Esophagus muscularis mucosa (tissue), 4 donors: ENCODE measurements at regions not wholly inside any gene's neighbourhood (a gene's known extent, or its start where the extent isn't known, plus 50 kb on each side); places are given as distances from the start of the nearest gene placed in this dataset.

Experiments
- DNase-seq: peaks from one replicate; pipeline ENCODE4 v3.0.0-alpha.2; 2017; ENCODE audit errors: extremely low spot score
- H3K27ac ChIP-seq, 4 donors: fragments of 200-600 bp; sonication (generic); replicated peaks in 1 of 4; 1 replicate in 3 of 4; 2 replicates in 1 of 4; pipeline ENCODE4 v1.5.1; 2016 to 2019; ENCODE audit warnings: mild to moderate bottlenecking in 1 of 4
- H3K27me3 ChIP-seq, 4 donors: fragments of 200-600 bp; sonication (generic); one replicate each; pipeline versions ENCODE4 v1.5.1 to v1.6.0; 2016 to 2019
- H3K36me3 ChIP-seq, 4 donors: fragments of 200-600 bp; sonication (generic); one replicate each; pipeline ENCODE4 v1.5.1; 2016 to 2019
- H3K4me1 ChIP-seq, 4 donors: fragments of 200-600 bp; sonication (generic); one replicate each; pipeline ENCODE4 v1.5.1; 2016 to 2019
- H3K4me3 ChIP-seq, 4 donors: fragments of 200-600 bp; sonication (generic); 1 replicate in 2 of 4; 2 replicates in 2 of 4; pipeline ENCODE4 v1.5.1; 2016 to 2019; ENCODE audit warnings: mild to moderate bottlenecking in 4 of 4, moderate library complexity in 1 of 4
- H3K9me3 ChIP-seq, 4 donors: fragments of 200-600 bp; sonication (generic); 1 replicate in 3 of 4; 2 replicates in 1 of 4; pipeline ENCODE4 v1.5.1; 2016 to 2019
- CTCF ChIP-seq, 3 experiments: fragments of 200-600 bp in 2 of 3; fragments of 450-650 bp in 1 of 3; sonication (generic) in 2 of 3; IDR thresholded peaks; one replicate each; pipeline ENCODE4 v1.5.1; 2017 to 2019; ENCODE audit warnings: antibody characterized with exemption in 3 of 3, mild to moderate bottlenecking in 2 of 3, moderate library complexity in 1 of 3
- EP300 ChIP-seq: sonication (generic); formaldehyde crosslinking; IDR thresholded peaks from one replicate; pipeline ENCODE4 v1.6.1; 2017; ENCODE audit warnings: antibody characterized with exemption
- POLR2A ChIP-seq: fragments of 450-650 bp; IDR thresholded peaks from one replicate; pipeline ENCODE4 v1.6.1; 2017; ENCODE audit warnings: antibody characterized with exemption, moderate library complexity, mild to moderate bottlenecking, low read depth
- POLR2AphosphoS5 ChIP-seq, 2 donors: sonication (generic); formaldehyde crosslinking; IDR thresholded peaks; one replicate each; pipeline ENCODE4 v1.6.1; 2017; ENCODE audit warnings: antibody characterized with exemption in 2 of 2
- WGBS: methylation state at CpG from one replicate; pipeline ENCODE4 v1.1.5; 2018; 5-methylcytosine and 5-hydroxymethylcytosine counted together
- intact Hi-C: fragments of 100-400 bp; cut with DNase I; formaldehyde crosslinking; loops from one replicate; pipeline ENCODE4 v1.15.1; 2023

GRCh38 chr14:22482782-22483553, 106.1 kb downstream of the DAD1 start:
- 81% methylated on average over 6 of the region's 6 CpGs for WGBS
- Histone ChIP-seq H3K4me3 (no peak overlapping the region), H3K36me3 (no peaks in the 10 kb centered on the region), H3K27me3 (peaks cover 0 to 14% (median 0%) of the 10 kb centered on the region in 4 donors), H3K4me1 (peaks cover 6 to 45% (median 21%) of the 10 kb centered on the region in 4 donors), H3K9me3 (no peaks in the 10 kb centered on the region), H3K27ac (no peak overlapping the region)
- intact Hi-C loops, result no loop called here
- no peak for TF ChIP-seq POLR2A
- TF ChIP-seq EP300, result no peak
- no peak for TF ChIP-seq POLR2AphosphoS5 (IDR thresholded peaks at IDR 0.05)
- no peak for TF ChIP-seq CTCF (IDR thresholded peaks at IDR 0.05)
- DNase-seq, result no peak

- H3K4me3 ChIP-seq, result no peak overlapping the region
- intact Hi-C loops, result no loop called here
- peaks cover 0 to 9% (median 0%) of the 10 kb centered on the region in 4 donors for H3K27me3 ChIP-seq
- TF ChIP-seq POLR2AphosphoS5 (IDR thresholded peaks at IDR 0.05) (no peak), EP300 (no peak), POLR2A (no peak), CTCF (IDR thresholded peaks at IDR 0.05) (no peak)
- peaks cover 6 to 42% (median 24%) of the 10 kb centered on the region in 4 donors for H3K4me1 ChIP-seq
- H3K9me3 ChIP-seq, result no peaks in the 10 kb centered on the region
- 65% methylated on average over 8 of the region's 8 CpGs for WGBS
- no peaks in the 10 kb centered on the region for H3K36me3 ChIP-seq
- no peak for DNase-seq
- H3K27ac ChIP-seq, result peak overlapping the region in 2 of 4 donors; percentile 7 to 34
Measured at GRCh38 chr14:22482085-22482694, 106.8 kb downstream of the DAD1 start.

DNA sequence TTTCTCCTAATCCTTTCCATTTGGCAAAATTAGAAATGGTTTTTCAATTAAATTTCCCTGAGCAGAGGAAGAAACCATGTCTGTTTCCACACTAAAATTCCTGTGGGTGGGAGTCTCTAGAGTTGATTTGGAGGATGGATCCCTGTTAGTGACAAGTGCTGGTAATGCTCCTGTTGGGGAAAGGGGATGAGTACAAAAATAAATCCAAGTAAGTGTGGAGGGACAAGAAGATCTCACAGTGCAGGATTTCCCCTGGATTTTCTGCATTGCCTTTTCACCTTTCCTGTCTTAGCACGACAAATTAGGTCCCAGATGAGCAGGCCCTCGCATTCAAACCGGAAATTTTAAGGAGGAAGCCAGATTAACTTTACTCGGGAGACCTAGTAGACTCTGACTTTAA, 107.5 kb downstream of the DAD1 start:
- Histone ChIP-seq H3K4me3 (no peak overlapping the region), H3K36me3 (no peaks in the 10 kb centered on the region), H3K9me3 (no peaks in the 10 kb centered on the region), H3K27ac (peak overlapping the region in 1 of 4 donors; percentile 7), H3K4me1 (peaks cover 11 to 47% (median 25%) of the 10 kb centered on the region in 4 donors), H3K27me3 (peaks cover 0 to 9% (median 0%) of the 10 kb centered on the region in 4 donors)
- 33% methylated on average over 4 of the region's 4 CpGs for WGBS
- TF ChIP-seq POLR2A (no peak), CTCF (IDR thresholded peaks at IDR 0.05) (no peak), EP300 (no peak), POLR2AphosphoS5 (IDR thresholded peaks at IDR 0.05) (no peak)
- no peak for DNase-seq
- intact Hi-C loops, result no loop called here

- H3K36me3 ChIP-seq, result no peaks in the 10 kb centered on the region
- intact Hi-C loops, result loop anchor here (10.0 kb wide), 1 partner anchor 165 kb away; no protein-coding TSS in a partner anchor
- no peak overlapping the region for H3K4me3 ChIP-seq
- no peak for DNase-seq
- peaks cover 18 to 42% (median 25%) of the 10 kb centered on the region in 4 donors for H3K4me1 ChIP-seq
- no peak overlapping the region for H3K27ac ChIP-seq
- H3K9me3 ChIP-seq, result no peaks in the 10 kb centered on the region
- 62% methylated on average over 3 of the region's 3 CpGs for WGBS
- peaks cover 0 to 9% (median 0%) of the 10 kb centered on the region in 4 donors for H3K27me3 ChIP-seq
- TF ChIP-seq EP300, result no peak
- no peak for TF ChIP-seq CTCF (IDR thresholded peaks at IDR 0.05)
- TF ChIP-seq POLR2AphosphoS5 (IDR thresholded peaks at IDR 0.05), result no peak
- TF ChIP-seq POLR2A, result no peak
Measured at GRCh38 chr14:22479776-22480464, 109.1 kb downstream of the DAD1 start.
